SK-N-SH (cell line): ENCODE measurements at regions not wholly inside any gene's neighbourhood (a gene's known extent, or its start where the extent isn't known, plus 50 kb on each side); places are given as distances from the start of the nearest gene placed in this dataset.

Experiments used
- CTCF ChIA-PET: fragments of 300-600, 350-600 bp; formaldehyde crosslinking; extraction: SDS; loops from one replicate; lab custom pipeline; 2021; lab: Yijun Ruan, JAX
- POLR2A ChIA-PET: fragments of 350-600 bp; sonication (Branson Sonifier 250); formaldehyde crosslinking; extraction: SDS; loops from one replicate; lab custom pipeline; 2020; ENCODE audit warnings: antibody characterized with exemption, inconsistent platforms; lab: Yijun Ruan, JAX
- DNase-seq: peaks from one replicate; pipeline ENCODE4 v3.0.0; 2012
- H2AFZ ChIP-seq: fragments of 200-600 bp; sonication (generic); 2 replicates; pipeline ENCODE4 v1.8.1; 2016; ENCODE audit warnings: antibody characterized with exemption, mild to moderate bottlenecking, low read depth
- H3F3A ChIP-seq: fragments of 200-600 bp; sonication (generic); replicated peaks from 2 replicates; pipeline ENCODE3; 2016; ENCODE audit warnings: antibody characterized with exemption, mild to moderate bottlenecking; ENCODE audit not compliant: insufficient read depth
- H3K27ac ChIP-seq, 2 experiments: fragments of 200-500 bp in 1 of 2; fragments of 200-600 bp in 1 of 2; sonication (Bioruptor generic) in 1 of 2; sonication (generic), shearing (Covaris generic) in 1 of 2; 2 replicates each; pipeline versions ENCODE4 v1.5.1 to v1.6.1; 2014 to 2016; ENCODE audit warnings: low read depth in 2 of 2, inconsistent platforms in 1 of 2, low read length in 1 of 2, mild to moderate bottlenecking in 1 of 2, mixed read lengths in 1 of 2
- H3K27me3 ChIP-seq: fragments of 200-600 bp; sonication (generic), shearing (Covaris generic); 2 replicates; pipeline ENCODE4 v1.6.1; 2016; ENCODE audit warnings: mixed run types; ENCODE audit not compliant: insufficient read depth
- H3K36me3 ChIP-seq, 2 experiments: fragments of 200-500 bp in 1 of 2; fragments of 200-600 bp in 1 of 2; sonication (Bioruptor generic) in 1 of 2; sonication (generic) in 1 of 2; replicated peaks in 1 of 2; 2 replicates each; pipeline versions ENCODE3 to v1.5.1; 2014 to 2016; ENCODE audit warnings: low read length in 1 of 2, mild to moderate bottlenecking in 1 of 2; ENCODE audit not compliant: insufficient read depth in 2 of 2, control insufficient read depth in 1 of 2
- H3K4me1 ChIP-seq, 2 experiments: fragments of 200-500 bp in 1 of 2; fragments of 200-600 bp in 1 of 2; sonication (Bioruptor generic) in 1 of 2; sonication (generic), shearing (Covaris generic) in 1 of 2; 2 replicates each; pipeline versions ENCODE4 v1.5.1 to v1.6.1; 2014 to 2016; ENCODE audit warnings: low read depth in 1 of 2, low read length in 1 of 2, mixed run types in 1 of 2; ENCODE audit not compliant: insufficient read depth in 2 of 2, control insufficient read depth in 1 of 2
- H3K4me2 ChIP-seq: fragments of 200-600 bp; sonication (generic), shearing (Covaris generic); 2 replicates; pipeline ENCODE4 v1.6.1; 2017; ENCODE audit warnings: mixed run types
- H3K4me3 ChIP-seq, 2 experiments: fragments of 200-500 bp in 1 of 2; fragments of 200-600 bp in 1 of 2; sonication (Bioruptor generic) in 1 of 2; sonication (generic), shearing (Covaris generic) in 1 of 2; 2 replicates each; pipeline versions ENCODE4 v1.5.1 to v1.8.1; 2014 to 2016; ENCODE audit warnings: low read depth in 2 of 2, inconsistent platforms in 1 of 2, low read length in 1 of 2, mild to moderate bottlenecking in 1 of 2, mixed read lengths in 1 of 2, moderate library complexity in 1 of 2
- H3K79me2 ChIP-seq: fragments of 200-600 bp; sonication (generic); 2 replicates; pipeline ENCODE4 v1.8.1; 2017; ENCODE audit warnings: mild to moderate bottlenecking; ENCODE audit not compliant: insufficient read depth
- H3K9ac ChIP-seq: fragments of 200-600 bp; sonication (generic); 2 replicates; pipeline ENCODE4 v1.6.1; 2017; ENCODE audit warnings: mixed run types
- H3K9me2 ChIP-seq: fragments of 200-600 bp; sonication (generic); 2 replicates; pipeline ENCODE4 v1.6.1; 2017; ENCODE audit warnings: mixed run types
- H3K9me3 ChIP-seq: fragments of 200-600 bp; sonication (generic); 2 replicates; pipeline ENCODE4 v1.6.1; 2017; ENCODE audit warnings: mixed run types, mild to moderate bottlenecking, moderate library complexity
- H4K20me1 ChIP-seq: fragments of 200-600 bp; sonication (generic); 2 replicates; pipeline ENCODE4 v1.6.1; 2017; ENCODE audit warnings: mild to moderate bottlenecking, mixed run types; ENCODE audit not compliant: insufficient read depth
- CHD2 ChIP-seq: fragments of 150-350 bp; IDR thresholded peaks from 2 replicates; pipeline ENCODE4 v1.6.1; 2018; ENCODE audit warnings: low read length; ENCODE audit not compliant: partially characterized antibody
- EP300 ChIP-seq, 2 experiments: IDR thresholded peaks; 2 replicates each; pipeline versions ENCODE4 v1.4.0 to v1.6.1; 2012; ENCODE audit warnings: borderline replicate concordance in 1 of 2, low read depth in 1 of 2, low read length in 1 of 2
- EZH2phosphoT487 ChIP-seq: fragments of 200-600 bp; sonication (generic); IDR thresholded peaks from 2 replicates; pipeline ENCODE4 v1.6.1; 2017; ENCODE audit warnings: low read depth, mixed run types, mild to moderate bottlenecking, antibody characterized with exemption, moderate library complexity, borderline replicate concordance
- FOSL2 ChIP-seq: IDR thresholded peaks from 2 replicates; pipeline ENCODE4 v1.4.0; 2012; ENCODE audit warnings: low read depth, mild to moderate bottlenecking, moderate library complexity, borderline replicate concordance
- GABPA ChIP-seq: IDR thresholded peaks from 2 replicates; pipeline ENCODE4 v1.4.0; 2012; ENCODE audit warnings: low read depth, mild to moderate bottlenecking
- JUND ChIP-seq: IDR thresholded peaks from 2 replicates; pipeline ENCODE4 v1.4.0; 2012
- MXI1 ChIP-seq: IDR thresholded peaks from 2 replicates; pipeline ENCODE4 v1.6.1; 2012; ENCODE audit warnings: mild to moderate bottlenecking, low read depth, low read length, improper control_type of control experiment
- POLR2AphosphoS5 ChIP-seq: IDR thresholded peaks from 2 replicates; pipeline ENCODE4 v1.6.1; 2012; ENCODE audit warnings: low read depth, low read length
- RAD21 ChIP-seq: IDR thresholded peaks from 2 replicates; pipeline ENCODE4 v1.6.1; 2012; ENCODE audit warnings: mild to moderate bottlenecking, low read length
- REST ChIP-seq: IDR thresholded peaks from 2 replicates; pipeline ENCODE4 v1.6.1; 2012; ENCODE audit warnings: mild to moderate bottlenecking, low read depth, low read length, moderate library complexity
- RFX5 ChIP-seq: IDR thresholded peaks from 2 replicates; pipeline ENCODE4 v1.6.1; 2012; ENCODE audit warnings: mild to moderate bottlenecking, improper control_type of control experiment, low read length
- SIN3A ChIP-seq: IDR thresholded peaks from 2 replicates; pipeline ENCODE4 v1.6.1; 2012; ENCODE audit warnings: low read depth, mild to moderate bottlenecking, low read length, moderate library complexity, borderline replicate concordance
- SMC3 ChIP-seq: IDR thresholded peaks from 2 replicates; pipeline ENCODE4 v1.6.1; 2012; ENCODE audit warnings: low read depth, low read length, improper control_type of control experiment
- TAF1 ChIP-seq: IDR thresholded peaks from 2 replicates; pipeline ENCODE4 v1.6.1; 2012; ENCODE audit warnings: low read depth, mild to moderate bottlenecking, low read length, moderate library complexity, borderline replicate concordance
- TCF12 ChIP-seq: IDR thresholded peaks from 2 replicates; pipeline ENCODE4 v1.4.0; 2012
- TEAD4 ChIP-seq: IDR thresholded peaks from 2 replicates; pipeline ENCODE4 v1.4.0; 2012; ENCODE audit warnings: mild to moderate bottlenecking, borderline replicate concordance; ENCODE audit not compliant: insufficient read depth
- USF2 ChIP-seq: fragments of 150-350 bp; IDR thresholded peaks from 2 replicates; pipeline ENCODE4 v1.6.1; 2017; ENCODE audit warnings: antibody characterized with exemption, low read length, low read depth, borderline replicate concordance
- YY1 ChIP-seq: IDR thresholded peaks from 2 replicates; pipeline ENCODE4 v1.4.0; 2012; ENCODE audit warnings: low read depth, mild to moderate bottlenecking
- WGBS: methylation state at CpG from one replicate; pipeline ENCODE4 v1.1.6; 2017; ENCODE audit warnings: low lambda C conversion rate; 5-methylcytosine and 5-hydroxymethylcytosine counted together
- TF ChIP-seq, protein P1 (sequence below): fragments of 200-600 bp; sonication (generic); IDR thresholded peaks from 2 replicates; pipeline ENCODE4 v1.6.1; 2017; ENCODE audit warnings: antibody characterized with exemption, mild to moderate bottlenecking, moderate library complexity
- TF ChIP-seq, protein P2 (sequence below): IDR thresholded peaks from 2 replicates; pipeline ENCODE4 v1.4.0; 2012; ENCODE audit warnings: low read depth, borderline replicate concordance

DNA sequence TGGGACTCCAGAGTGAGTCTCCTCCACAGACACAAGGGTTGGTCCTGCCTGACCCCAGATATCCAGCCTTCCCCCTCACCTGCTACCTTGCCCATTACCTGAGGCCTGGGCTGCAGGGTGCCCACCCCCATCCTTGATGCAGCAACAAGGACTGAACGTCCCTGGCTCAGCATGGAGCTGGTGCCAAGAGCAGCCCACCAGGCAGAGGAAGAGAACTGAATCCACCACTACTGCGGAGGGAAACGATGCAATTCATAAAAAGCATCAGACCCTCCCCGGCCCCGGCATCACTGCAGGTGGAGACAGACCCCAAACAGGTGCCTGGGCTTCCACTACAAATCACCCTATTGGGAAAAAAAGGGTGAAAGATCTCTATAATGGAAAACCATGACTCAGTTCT is 131.0 kb upstream of the TNRC6C start:
- POLR2A ChIA-PET: no interaction called here
- H3K4me2 ChIP-seq: no peak overlapping the region
- TF ChIP-seq EZH2phosphoT487: no peak
- TF ChIP-seq SIN3A: no peak
- TF ChIP-seq MXI1: no peak
- TF ChIP-seq FOSL2: no peak
- no peak for TF ChIP-seq JUND
- TF ChIP-seq SMC3: no peak
- no peak for TF ChIP-seq CHD2
- TF ChIP-seq POLR2AphosphoS5: no peak
- TF ChIP-seq USF2: no peak
- TF ChIP-seq REST: no peak
- no peak for TF ChIP-seq RAD21
- TF ChIP-seq TCF12: no peak
- TF ChIP-seq RFX5: no peak
- no peak for TF ChIP-seq TAF1
- TF ChIP-seq TEAD4: no peak
- TF ChIP-seq, protein P1, sequence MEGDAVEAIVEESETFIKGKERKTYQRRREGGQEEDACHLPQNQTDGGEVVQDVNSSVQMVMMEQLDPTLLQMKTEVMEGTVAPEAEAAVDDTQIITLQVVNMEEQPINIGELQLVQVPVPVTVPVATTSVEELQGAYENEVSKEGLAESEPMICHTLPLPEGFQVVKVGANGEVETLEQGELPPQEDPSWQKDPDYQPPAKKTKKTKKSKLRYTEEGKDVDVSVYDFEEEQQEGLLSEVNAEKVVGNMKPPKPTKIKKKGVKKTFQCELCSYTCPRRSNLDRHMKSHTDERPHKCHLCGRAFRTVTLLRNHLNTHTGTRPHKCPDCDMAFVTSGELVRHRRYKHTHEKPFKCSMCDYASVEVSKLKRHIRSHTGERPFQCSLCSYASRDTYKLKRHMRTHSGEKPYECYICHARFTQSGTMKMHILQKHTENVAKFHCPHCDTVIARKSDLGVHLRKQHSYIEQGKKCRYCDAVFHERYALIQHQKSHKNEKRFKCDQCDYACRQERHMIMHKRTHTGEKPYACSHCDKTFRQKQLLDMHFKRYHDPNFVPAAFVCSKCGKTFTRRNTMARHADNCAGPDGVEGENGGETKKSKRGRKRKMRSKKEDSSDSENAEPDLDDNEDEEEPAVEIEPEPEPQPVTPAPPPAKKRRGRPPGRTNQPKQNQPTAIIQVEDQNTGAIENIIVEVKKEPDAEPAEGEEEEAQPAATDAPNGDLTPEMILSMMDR: no peak
- TF ChIP-seq, protein P2, sequence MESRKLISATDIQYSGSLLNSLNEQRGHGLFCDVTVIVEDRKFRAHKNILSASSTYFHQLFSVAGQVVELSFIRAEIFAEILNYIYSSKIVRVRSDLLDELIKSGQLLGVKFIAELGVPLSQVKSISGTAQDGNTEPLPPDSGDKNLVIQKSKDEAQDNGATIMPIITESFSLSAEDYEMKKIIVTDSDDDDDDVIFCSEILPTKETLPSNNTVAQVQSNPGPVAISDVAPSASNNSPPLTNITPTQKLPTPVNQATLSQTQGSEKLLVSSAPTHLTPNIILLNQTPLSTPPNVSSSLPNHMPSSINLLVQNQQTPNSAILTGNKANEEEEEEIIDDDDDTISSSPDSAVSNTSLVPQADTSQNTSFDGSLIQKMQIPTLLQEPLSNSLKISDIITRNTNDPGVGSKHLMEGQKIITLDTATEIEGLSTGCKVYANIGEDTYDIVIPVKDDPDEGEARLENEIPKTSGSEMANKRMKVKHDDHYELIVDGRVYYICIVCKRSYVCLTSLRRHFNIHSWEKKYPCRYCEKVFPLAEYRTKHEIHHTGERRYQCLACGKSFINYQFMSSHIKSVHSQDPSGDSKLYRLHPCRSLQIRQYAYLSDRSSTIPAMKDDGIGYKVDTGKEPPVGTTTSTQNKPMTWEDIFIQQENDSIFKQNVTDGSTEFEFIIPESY: no peak
- TF ChIP-seq GABPA: no peak
- no peak for TF ChIP-seq YY1
- TF ChIP-seq EP300 (IDR thresholded peaks at IDR 0.05; ENCODE audit: borderline replicate concordance in 1 of 2, low read depth in 1 of 2, low read length in 1 of 2): no peak
- TF ChIP-seq, all 33 proteins: peak for 0

More for the DNA sequence above, 131.0 kb upstream of the TNRC6C start:
- no peaks in the 10 kb centered on the region for H3K36me3 ChIP-seq
- H3K4me1 ChIP-seq: peaks cover 22 to 46% of the 10 kb centered on the region in 2 experiments; a peak in 3 of 4 replicates
- H2AFZ ChIP-seq: no peak overlapping the region
- H3K4me3 ChIP-seq: no peak overlapping the region
- H3K9me2 ChIP-seq: no peaks in the 10 kb centered on the region
- no peaks in the 10 kb centered on the region for H3K9me3 ChIP-seq
- no peaks in the 10 kb centered on the region for H3K79me2 ChIP-seq
- H3F3A ChIP-seq: peaks cover 19% of the 10 kb centered on the region
- CTCF ChIA-PET: interaction anchor here (0.9 to 1.0 kb wide), 3 partner anchors 21 to 191 kb away, joined by 3 to 4 read pairs (median 3); no protein-coding TSS in a partner anchor
- H3K27me3 ChIP-seq: no peaks in the 10 kb centered on the region
- no peak for DNase-seq
- H3K27ac ChIP-seq: no peak overlapping the region
- WGBS: 84% methylated on average over 4 of the region's 5 CpGs
- no peaks in the 10 kb centered on the region for H4K20me1 ChIP-seq
- no peak overlapping the region for H3K9ac ChIP-seq
